ENCODE measurements at regions not wholly inside any gene's neighbourhood (a gene's known extent, or its start where the extent isn't known, plus 50 kb on each side); places are given as distances from the start of the nearest gene placed in this dataset.

- TF ChIP-seq POLR2A (IDR thresholded peaks at IDR 0.05) (no peak), CTCF (IDR thresholded peaks at IDR 0.05) (no peak)
Measured at GRCh38 chr18:37769826-37770225, 204.2 kb upstream of the CELF4 start.

All from testis (tissue), 2 donors.